B cell (primary cell): ENCODE measurements at regions not wholly inside any gene's neighbourhood (a gene's known extent, or its start where the extent isn't known, plus 50 kb on each side); places are given as distances from the start of the nearest gene placed in this dataset.

Experiments
- ATAC-seq: fragments of 200-7000 bp; cut with Tn5 transposase; one replicate; pipeline ENCODE4 v1.10.0; 2021; ENCODE audit warnings: low read depth, mild to moderate bottlenecking, moderate number of reproducible peaks, moderate library complexity
- CTCF ChIA-PET: fragments of 350-600 bp; sonication (Branson Sonifier 250); formaldehyde crosslinking; loops from one replicate; lab custom pipeline; 2021; ENCODE audit warnings: antibody characterized with exemption, inconsistent platforms; lab: Charles Lee
- POLR2A ChIA-PET: fragments of 350-600 bp; sonication (Branson Sonifier 250); formaldehyde crosslinking; loops from one replicate; lab custom pipeline; 2021; ENCODE audit warnings: antibody characterized with exemption; lab: Charles Lee
- DNase-seq: peaks from one replicate; pipeline ENCODE4 v3.0.0; 2013
- H2AFZ ChIP-seq: 2 replicates; pipeline ENCODE4 v1.6.1; 2012; ENCODE audit warnings: mild to moderate bottlenecking, low read depth, low read length; ENCODE audit not compliant: insufficient read depth, poor library complexity, severe bottlenecking
- H3K27ac ChIP-seq, 2 donors: 1 replicate in 1 of 2; 2 replicates in 1 of 2; pipeline ENCODE4 v1.5.1; 2012 to 2013; ENCODE audit warnings: low read length in 2 of 2, mild to moderate bottlenecking in 2 of 2, moderate library complexity in 1 of 2
- H3K27me3 ChIP-seq, 4 experiments: fragments of 200-600 bp in 1 of 4; sonication (generic) in 1 of 4; replicated peaks in 1 of 4; 1 replicate in 2 of 4; 2 replicates in 2 of 4; pipeline versions ENCODE4 v1.6.1 to v1.7.0; 2013 to 2016; ENCODE audit warnings: low read length in 3 of 4, mild to moderate bottlenecking in 2 of 4, mixed read lengths in 1 of 4, moderate library complexity in 1 of 4; ENCODE audit not compliant: insufficient read depth in 4 of 4, control insufficient read depth in 3 of 4; ENCODE audit errors: control extremely low read depth in 1 of 4
- H3K36me3 ChIP-seq, 2 experiments: replicated peaks in 1 of 2; 1 replicate in 1 of 2; 2 replicates in 1 of 2; pipeline versions ENCODE4 v1.6.1 to v1.7.1; 2013; ENCODE audit warnings: low read length in 1 of 2; ENCODE audit not compliant: insufficient read depth in 2 of 2, control insufficient read depth in 1 of 2; ENCODE audit errors: control extremely low read depth in 1 of 2, extremely low read depth in 1 of 2
- H3K4me1 ChIP-seq, 2 donors: fragments of 200-600 bp in 1 of 2; sonication (generic) in 1 of 2; 1 replicate in 1 of 2; 2 replicates in 1 of 2; pipeline versions ENCODE4 v1.5.1 to v1.6.1; 2013 to 2017; ENCODE audit warnings: low read length in 2 of 2; ENCODE audit not compliant: control insufficient read depth in 2 of 2, insufficient read depth in 2 of 2
- H3K4me2 ChIP-seq: replicated peaks from 2 replicates; pipeline ENCODE3; 2012; ENCODE audit warnings: mild to moderate bottlenecking, low read depth, low read length; ENCODE audit not compliant: poor library complexity, severe bottlenecking
- H3K4me3 ChIP-seq, 5 experiments: fragments of 200-600 bp in 1 of 5; sonication (generic) in 1 of 5; 1 replicate in 3 of 5; 2 replicates in 2 of 5; pipeline versions ENCODE4 v1.5.1 to v1.7.0; 2011 to 2016; ENCODE audit warnings: low read length in 4 of 5, mild to moderate bottlenecking in 4 of 5, low read depth in 2 of 5, control low read depth in 1 of 5, moderate library complexity in 1 of 5; ENCODE audit not compliant: insufficient read depth in 1 of 5; ENCODE audit errors: control extremely low read depth in 1 of 5, extremely low read depth in 1 of 5
- H3K79me2 ChIP-seq: fragments of 200-600 bp; sonication (generic); one replicate; pipeline ENCODE4 v1.6.0; 2016; ENCODE audit warnings: low read length; ENCODE audit not compliant: control insufficient read depth, insufficient read depth
- H3K9ac ChIP-seq: fragments of 200-600 bp; sonication (generic); 2 replicates; pipeline ENCODE4 v1.6.1; 2017; ENCODE audit warnings: mild to moderate bottlenecking, low read length, moderate library complexity
- H3K9me3 ChIP-seq, 3 donors: one replicate each; pipeline versions ENCODE4 v1.6.1 to v1.7.1; 2013; ENCODE audit warnings: low read length in 2 of 3; ENCODE audit not compliant: control insufficient read depth in 2 of 3, insufficient read depth in 1 of 3; ENCODE audit errors: control extremely low read depth in 1 of 3
- H4K20me1 ChIP-seq: 2 replicates; pipeline ENCODE4 v1.6.0; 2012; ENCODE audit warnings: mild to moderate bottlenecking, low read length; ENCODE audit not compliant: insufficient read depth, control insufficient read depth, poor library complexity, severe bottlenecking
- H3K27ac Mint-ChIP-seq: one replicate; pipeline ENCODE4 v1.8.0; 2021; ENCODE audit warnings: mixed read lengths
- H3K27me3 Mint-ChIP-seq: one replicate; pipeline ENCODE4 v1.8.0; 2021; ENCODE audit warnings: mixed read lengths
- H3K4me1 Mint-ChIP-seq: one replicate; pipeline ENCODE4 v1.8.0; 2021; ENCODE audit warnings: mixed read lengths
- H3K4me3 Mint-ChIP-seq: one replicate; pipeline ENCODE4 v1.8.0; 2021; ENCODE audit warnings: mixed read lengths
- H3K9me3 Mint-ChIP-seq: one replicate; pipeline ENCODE4 v1.8.0; 2022; ENCODE audit warnings: mixed read lengths; ENCODE audit not compliant: insufficient read depth
- EZH2 ChIP-seq: IDR thresholded peaks from 2 replicates; pipeline ENCODE4 v1.6.1; 2012; ENCODE audit warnings: borderline replicate concordance, low read depth, mild to moderate bottlenecking, moderate library complexity, low read length; ENCODE audit not compliant: insufficient read depth, poor library complexity, severe bottlenecking
- WGBS: methylation state at CpG from one replicate; pipeline ENCODE4 v1.1.5; 2013; ENCODE audit warnings: missing lambda C conversion rate; ENCODE audit not compliant: insufficient coverage; 5-methylcytosine and 5-hydroxymethylcytosine counted together
- intact Hi-C: fragments of 100-400 bp; cut with micrococcal nuclease; formaldehyde crosslinking; loops from one replicate; pipeline ENCODE4 v1.10.0; 2022
- TF ChIP-seq, protein P1 (sequence below): fragments of 200-600 bp; IDR thresholded peaks from one replicate; pipeline ENCODE4 v1.8.0; 2022; ENCODE audit warnings: antibody characterized with exemption, mild to moderate bottlenecking

- ChIA-PET POLR2A (no interaction called here), CTCF (no interaction called here)
- no peaks in the 10 kb centered on the region for H3K4me1 Mint-ChIP-seq
- H3K9me3 Mint-ChIP-seq = peaks cover 3% of the 10 kb centered on the region
- Histone ChIP-seq H3K9ac (no peak overlapping the region), H3K9me3 (no peaks in the 10 kb centered on the region), H3K4me3 (no peak overlapping the region), H3K27ac (no peak overlapping the region), H3K27me3 (no peaks in the 10 kb centered on the region), H3K36me3 (no peaks in the 10 kb centered on the region), H2AFZ (no peak overlapping the region), H3K79me2 (no peaks in the 10 kb centered on the region), H3K4me2 (no peak overlapping the region), H3K4me1 (no peaks in the 10 kb centered on the region), H4K20me1 (no peaks in the 10 kb centered on the region)
- no peak for DNase-seq
- H3K27me3 Mint-ChIP-seq = no peaks in the 10 kb centered on the region
- WGBS = no CpG with 5 or more reads among the region's 6 CpGs
- no peak for ATAC-seq
- no peak overlapping the region for H3K27ac Mint-ChIP-seq
- intact Hi-C loops = no loop called here
- TF ChIP-seq, protein P1, sequence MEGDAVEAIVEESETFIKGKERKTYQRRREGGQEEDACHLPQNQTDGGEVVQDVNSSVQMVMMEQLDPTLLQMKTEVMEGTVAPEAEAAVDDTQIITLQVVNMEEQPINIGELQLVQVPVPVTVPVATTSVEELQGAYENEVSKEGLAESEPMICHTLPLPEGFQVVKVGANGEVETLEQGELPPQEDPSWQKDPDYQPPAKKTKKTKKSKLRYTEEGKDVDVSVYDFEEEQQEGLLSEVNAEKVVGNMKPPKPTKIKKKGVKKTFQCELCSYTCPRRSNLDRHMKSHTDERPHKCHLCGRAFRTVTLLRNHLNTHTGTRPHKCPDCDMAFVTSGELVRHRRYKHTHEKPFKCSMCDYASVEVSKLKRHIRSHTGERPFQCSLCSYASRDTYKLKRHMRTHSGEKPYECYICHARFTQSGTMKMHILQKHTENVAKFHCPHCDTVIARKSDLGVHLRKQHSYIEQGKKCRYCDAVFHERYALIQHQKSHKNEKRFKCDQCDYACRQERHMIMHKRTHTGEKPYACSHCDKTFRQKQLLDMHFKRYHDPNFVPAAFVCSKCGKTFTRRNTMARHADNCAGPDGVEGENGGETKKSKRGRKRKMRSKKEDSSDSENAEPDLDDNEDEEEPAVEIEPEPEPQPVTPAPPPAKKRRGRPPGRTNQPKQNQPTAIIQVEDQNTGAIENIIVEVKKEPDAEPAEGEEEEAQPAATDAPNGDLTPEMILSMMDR = no peak
- no peak for TF ChIP-seq EZH2
- no peak overlapping the region for H3K4me3 Mint-ChIP-seq
These were observed 100.8 kb downstream of the PLPPR4 start for GRCh38 chr1:99365141-99365540.

DNA sequence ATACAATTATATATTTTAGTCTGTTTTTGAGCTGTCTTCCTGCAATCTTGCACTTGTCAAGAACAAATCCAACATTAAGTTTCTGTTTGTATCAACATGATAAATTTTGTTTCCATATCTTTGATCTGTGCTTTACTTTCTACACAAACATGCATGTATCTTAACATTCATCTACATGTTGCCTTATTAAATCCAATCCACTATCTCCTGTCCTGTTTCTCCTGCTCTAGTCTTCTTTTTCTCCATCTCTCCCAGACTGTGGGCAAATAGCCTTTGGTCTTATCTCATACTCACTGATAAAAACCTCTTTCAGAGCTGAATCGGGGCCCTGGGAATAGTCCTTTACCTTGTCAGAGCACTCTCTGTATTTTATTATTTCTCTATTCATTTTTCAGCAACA is 101.3 kb downstream of the PLPPR4 start:
- Mint-ChIP-seq H3K27me3 (no peaks in the 10 kb centered on the region), H3K9me3 (peaks cover 3% of the 10 kb centered on the region), H3K4me1 (no peaks in the 10 kb centered on the region), H3K4me3 (no peak overlapping the region), H3K27ac (no peak overlapping the region)
- DNase-seq (no peak), ATAC-seq (no peak)
- no peaks in the 10 kb centered on the region for H4K20me1 ChIP-seq
- H3K36me3 ChIP-seq = no peaks in the 10 kb centered on the region
- POLR2A ChIA-PET = no interaction called here
- H3K4me2 ChIP-seq = no peak overlapping the region
- intact Hi-C loops = no loop called here
- no peak for TF ChIP-seq EZH2
- TF ChIP-seq, protein P1 = no peak
- no peak overlapping the region for H2AFZ ChIP-seq
- no peak overlapping the region for H3K9ac ChIP-seq
- no CpG with 5 or more reads among the region's 1 CpG for WGBS
- H3K4me1 ChIP-seq = no peaks in the 10 kb centered on the region
- no peaks in the 10 kb centered on the region for H3K9me3 ChIP-seq
- H3K27me3 ChIP-seq = no peaks in the 10 kb centered on the region
- CTCF ChIA-PET = no interaction called here
- H3K79me2 ChIP-seq = no peaks in the 10 kb centered on the region
- no peak overlapping the region for H3K4me3 ChIP-seq
- H3K27ac ChIP-seq = no peak overlapping the region
